ENCODE measurements at regions not wholly inside any gene's neighbourhood (a gene's known extent, or its start where the extent isn't known, plus 50 kb on each side); places are given as distances from the start of the nearest gene placed in this dataset.

- TF ChIP-seq, protein P1, sequence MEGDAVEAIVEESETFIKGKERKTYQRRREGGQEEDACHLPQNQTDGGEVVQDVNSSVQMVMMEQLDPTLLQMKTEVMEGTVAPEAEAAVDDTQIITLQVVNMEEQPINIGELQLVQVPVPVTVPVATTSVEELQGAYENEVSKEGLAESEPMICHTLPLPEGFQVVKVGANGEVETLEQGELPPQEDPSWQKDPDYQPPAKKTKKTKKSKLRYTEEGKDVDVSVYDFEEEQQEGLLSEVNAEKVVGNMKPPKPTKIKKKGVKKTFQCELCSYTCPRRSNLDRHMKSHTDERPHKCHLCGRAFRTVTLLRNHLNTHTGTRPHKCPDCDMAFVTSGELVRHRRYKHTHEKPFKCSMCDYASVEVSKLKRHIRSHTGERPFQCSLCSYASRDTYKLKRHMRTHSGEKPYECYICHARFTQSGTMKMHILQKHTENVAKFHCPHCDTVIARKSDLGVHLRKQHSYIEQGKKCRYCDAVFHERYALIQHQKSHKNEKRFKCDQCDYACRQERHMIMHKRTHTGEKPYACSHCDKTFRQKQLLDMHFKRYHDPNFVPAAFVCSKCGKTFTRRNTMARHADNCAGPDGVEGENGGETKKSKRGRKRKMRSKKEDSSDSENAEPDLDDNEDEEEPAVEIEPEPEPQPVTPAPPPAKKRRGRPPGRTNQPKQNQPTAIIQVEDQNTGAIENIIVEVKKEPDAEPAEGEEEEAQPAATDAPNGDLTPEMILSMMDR (IDR thresholded peaks at IDR 0.05), result no peak
- TF ChIP-seq POLR2A (IDR thresholded peaks at IDR 0.05), result no peak
These were observed 69.2 kb upstream of the GMDS start for GRCh38 chr6:2314641-2315040.

All from adrenal gland (tissue), 5 donors.